Fibroblast of mammary gland (primary cell): ENCODE measurements at regions not wholly inside any gene's neighbourhood (a gene's known extent, or its start where the extent isn't known, plus 50 kb on each side); places are given as distances from the start of the nearest gene placed in this dataset.

Experiments
- DNase-seq: peaks from one replicate; pipeline ENCODE4 v3.0.0-alpha.2; 2010; ENCODE audit warnings: low read depth
- H3K4me3 ChIP-seq: 2 replicates; pipeline ENCODE4 v1.5.1; 2011; ENCODE audit warnings: low read depth, mild to moderate bottlenecking, low read length, moderate library complexity; ENCODE audit not compliant: control insufficient read depth
- TF ChIP-seq, protein P1 (sequence below): conservative IDR thresholded peaks from 2 replicates; pipeline ENCODE4 v1.5.1; 2011; ENCODE audit warnings: low read depth, low read length, inconsistent platforms; ENCODE audit not compliant: control insufficient read depth, insufficient read depth

DNA sequence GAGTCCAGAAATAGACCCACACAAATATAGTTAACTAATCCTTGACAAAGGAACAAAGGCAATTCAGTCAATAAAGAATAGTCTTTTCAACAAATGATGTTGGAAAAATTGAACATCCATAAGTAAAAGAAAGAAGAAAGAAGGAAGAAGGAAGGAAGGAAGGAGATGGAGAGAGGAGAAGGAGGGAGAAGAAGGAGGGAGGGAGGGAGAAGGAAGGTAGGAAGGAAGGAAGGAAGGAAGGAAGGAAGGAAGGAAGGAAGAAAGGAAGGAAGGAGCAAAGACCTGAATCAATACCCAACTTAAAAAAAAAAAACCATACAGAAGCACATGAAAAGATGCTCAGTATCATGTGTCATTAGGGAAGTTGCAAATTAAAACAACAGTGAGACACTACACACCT is 148.3 kb downstream of the ATL2 start:
- no peak overlapping the region for H3K4me3 ChIP-seq
- no peak for DNase-seq
- TF ChIP-seq, protein P1, sequence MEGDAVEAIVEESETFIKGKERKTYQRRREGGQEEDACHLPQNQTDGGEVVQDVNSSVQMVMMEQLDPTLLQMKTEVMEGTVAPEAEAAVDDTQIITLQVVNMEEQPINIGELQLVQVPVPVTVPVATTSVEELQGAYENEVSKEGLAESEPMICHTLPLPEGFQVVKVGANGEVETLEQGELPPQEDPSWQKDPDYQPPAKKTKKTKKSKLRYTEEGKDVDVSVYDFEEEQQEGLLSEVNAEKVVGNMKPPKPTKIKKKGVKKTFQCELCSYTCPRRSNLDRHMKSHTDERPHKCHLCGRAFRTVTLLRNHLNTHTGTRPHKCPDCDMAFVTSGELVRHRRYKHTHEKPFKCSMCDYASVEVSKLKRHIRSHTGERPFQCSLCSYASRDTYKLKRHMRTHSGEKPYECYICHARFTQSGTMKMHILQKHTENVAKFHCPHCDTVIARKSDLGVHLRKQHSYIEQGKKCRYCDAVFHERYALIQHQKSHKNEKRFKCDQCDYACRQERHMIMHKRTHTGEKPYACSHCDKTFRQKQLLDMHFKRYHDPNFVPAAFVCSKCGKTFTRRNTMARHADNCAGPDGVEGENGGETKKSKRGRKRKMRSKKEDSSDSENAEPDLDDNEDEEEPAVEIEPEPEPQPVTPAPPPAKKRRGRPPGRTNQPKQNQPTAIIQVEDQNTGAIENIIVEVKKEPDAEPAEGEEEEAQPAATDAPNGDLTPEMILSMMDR = no peak

DNA sequence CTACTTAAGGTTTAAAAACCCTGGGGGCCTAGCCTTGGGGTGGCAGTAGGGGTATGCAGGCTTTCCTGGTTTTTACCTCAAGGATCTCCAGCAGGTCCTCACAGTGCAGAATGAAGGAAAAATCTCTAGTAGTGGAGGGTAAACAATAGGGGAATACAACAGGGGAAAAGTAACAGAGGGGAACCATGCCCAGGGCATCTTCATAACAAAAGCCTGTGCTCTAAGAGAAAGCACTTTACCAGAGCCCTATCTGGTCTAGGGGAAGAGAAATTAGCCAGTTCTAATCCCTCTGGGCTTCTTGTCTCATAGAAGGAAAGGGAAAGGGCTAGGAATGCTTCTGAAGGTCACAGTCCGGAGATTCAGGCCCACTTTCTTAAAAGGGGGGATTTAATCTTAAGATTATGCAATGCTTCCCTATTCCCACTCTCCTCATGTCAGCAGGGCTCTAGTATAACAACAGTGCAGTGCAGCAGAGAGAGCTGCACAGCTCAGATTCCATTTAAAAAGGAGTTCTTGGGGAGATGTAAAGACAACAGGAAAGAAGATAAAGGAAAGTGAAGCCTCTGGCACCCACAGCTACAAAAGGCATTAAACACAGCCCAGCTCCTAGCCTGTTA is 149.0 kb upstream of the CYP1B1 start:
- DNase-seq = no peak
- TF ChIP-seq, protein P1 = no peak

DNA sequence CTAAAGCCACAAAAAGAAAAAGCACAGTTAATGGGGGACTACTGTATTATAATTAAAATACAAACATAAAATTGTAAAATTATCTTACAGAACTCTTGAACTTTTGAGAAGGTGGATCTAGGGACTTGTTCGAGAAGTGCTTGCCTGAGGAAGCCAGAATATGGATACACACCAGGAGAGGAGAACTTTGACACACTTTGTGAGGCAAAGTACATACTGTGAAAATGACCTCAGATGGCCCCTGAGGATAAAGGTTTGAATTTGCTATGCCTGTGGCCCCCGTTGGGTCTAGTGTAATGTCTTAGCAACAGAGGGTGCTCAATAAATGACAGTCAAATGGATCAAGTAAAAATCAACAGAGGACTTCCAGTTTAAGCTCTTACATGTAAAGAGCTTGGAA is 148.2 kb upstream of the CYP1B1 start:
- no peak overlapping the region for H3K4me3 ChIP-seq
- TF ChIP-seq, protein P1 = no peak
- no peak for DNase-seq

More for the DNA sequence above, 149.0 kb upstream of the CYP1B1 start:
- H3K4me3 ChIP-seq = no peak overlapping the region

DNA sequence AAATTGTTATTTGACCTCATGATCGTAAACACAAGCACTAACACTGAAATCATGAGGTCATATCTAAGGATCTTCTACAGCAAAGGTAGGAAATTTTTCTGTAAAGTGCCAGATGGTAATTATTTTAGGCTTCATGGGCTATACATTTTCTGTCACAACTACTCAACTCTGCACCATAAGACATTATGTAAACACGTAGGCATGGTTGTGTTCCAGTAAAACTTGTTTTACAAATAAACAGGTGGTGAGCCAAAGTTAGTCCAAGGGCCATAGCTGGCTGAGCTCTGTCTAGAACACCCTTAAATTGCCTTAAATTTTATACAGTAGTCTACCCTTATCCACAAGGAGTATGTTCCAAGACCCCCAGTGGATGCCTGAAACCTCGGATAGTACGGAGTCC is 147.3 kb upstream of the CYP1B1 start:
- no peak for DNase-seq
- TF ChIP-seq, protein P1 = no peak
- H3K4me3 ChIP-seq = no peak overlapping the region

DNA sequence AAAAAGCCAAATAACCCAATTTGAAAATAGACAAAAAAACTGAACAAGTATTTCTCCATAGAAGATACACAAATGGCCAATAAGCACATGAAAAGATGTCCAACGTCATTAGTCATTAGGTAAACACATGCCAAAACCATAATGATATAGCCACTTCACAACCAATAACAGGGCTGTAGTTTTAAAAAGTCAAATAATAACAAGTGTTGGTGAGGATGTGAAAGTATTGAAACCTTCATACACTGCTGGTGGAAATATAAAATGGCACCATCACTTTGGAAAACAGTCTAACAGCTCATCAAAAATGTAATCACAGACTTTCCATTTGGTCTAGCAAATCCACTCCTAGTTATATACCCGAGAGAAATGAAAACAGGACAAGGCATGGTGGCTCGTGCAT is 144.2 kb upstream of the CYP1B1 start:
- no peak for DNase-seq
- TF ChIP-seq, protein P1 = no peak
- H3K4me3 ChIP-seq = no peak overlapping the region

DNA sequence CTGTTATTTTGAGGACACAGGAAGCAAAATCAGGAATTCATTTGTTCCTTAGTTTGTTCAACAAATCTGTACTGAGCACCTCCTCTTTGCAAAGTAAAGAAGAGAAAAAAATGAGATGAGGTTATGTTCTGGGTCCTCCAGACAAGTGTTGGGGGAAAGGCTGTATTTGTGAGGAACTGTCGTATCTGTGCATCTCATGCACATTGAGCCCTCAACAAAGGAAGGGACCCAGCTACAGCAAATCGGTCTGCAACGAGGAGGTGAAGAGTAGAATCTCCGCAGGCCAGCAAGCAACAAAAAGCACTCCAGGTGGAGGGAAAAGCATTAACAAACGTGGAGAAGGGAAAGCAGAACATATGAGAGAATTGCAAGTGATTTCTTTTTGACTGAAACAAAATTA is 143.0 kb upstream of the CYP1B1 start:
- DNase-seq = no peak
- no peak overlapping the region for H3K4me3 ChIP-seq
- TF ChIP-seq, protein P1 = no peak

DNA sequence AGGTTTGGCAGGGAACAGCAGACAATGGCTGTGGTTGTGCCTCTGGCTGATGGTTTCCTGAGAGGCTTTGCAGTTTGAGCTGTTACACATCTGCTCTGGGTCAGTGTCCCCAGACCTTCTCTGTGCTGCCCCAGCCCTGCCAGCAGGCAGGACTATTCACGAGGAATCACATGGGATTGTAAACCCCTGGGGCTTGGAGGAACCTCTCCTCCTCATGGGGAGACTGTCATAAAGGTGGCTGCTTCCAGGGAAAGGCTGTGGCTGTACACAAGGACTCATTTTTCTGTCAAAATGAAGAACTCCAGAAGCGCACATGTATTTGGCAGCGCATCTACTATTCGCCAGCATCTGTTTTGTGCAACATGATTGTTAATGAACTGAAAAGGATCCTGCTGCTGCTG is 142.6 kb upstream of the CYP1B1 start:
- DNase-seq = no peak
- H3K4me3 ChIP-seq = no peak overlapping the region
- TF ChIP-seq, protein P1 = no peak
